ENCODE measurements at regions not wholly inside any gene's neighbourhood (a gene's known extent, or its start where the extent isn't known, plus 50 kb on each side); places are given as distances from the start of the nearest gene placed in this dataset.
"Not testable (repeated sequence)": the region's sequence is repeated elsewhere in the genome, so short reads cannot be mapped to it uniquely, and the experiment has no call there.

DNA sequence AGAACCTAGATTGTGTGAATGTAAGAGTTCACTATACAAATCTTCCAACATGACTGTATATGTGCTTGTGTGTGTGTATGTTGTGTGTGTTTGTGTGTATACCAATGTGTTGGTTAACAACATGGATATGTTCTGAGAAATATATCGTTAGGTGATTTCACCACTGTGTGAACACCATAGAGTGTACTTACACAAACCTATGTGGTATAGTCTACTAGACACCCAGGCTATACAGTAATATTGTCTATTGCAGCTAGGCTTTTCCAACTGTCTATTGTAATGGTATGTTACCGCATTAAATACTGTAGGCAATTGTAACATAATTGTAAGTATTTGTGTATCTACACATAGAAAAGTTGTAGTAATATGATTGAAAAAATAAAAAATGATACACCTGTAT, 959.2 kb upstream of the SEMA6A start:
- Histone ChIP-seq H3K4me1 (replicated peaks; ENCODE audit: insufficient read depth) (no peaks in the 10 kb centered on the region), H2AFZ (peak overlapping the region; percentile 78), H3K27me3 (ENCODE audit: insufficient read depth, low read depth) (no peaks in the 10 kb centered on the region), H3K4me3 (peak overlapping the region; percentile 57; the same call in 1 of the 2 replicates), H3K79me2 (ENCODE audit: low read depth) (no peaks in the 10 kb centered on the region), H3F3A (ENCODE audit: insufficient read depth, low read depth) (no peaks in the 10 kb centered on the region), H4K20me1 (ENCODE audit: insufficient read depth) (no peaks in the 10 kb centered on the region), H3K4me2 (peak overlapping the region; percentile 67), H3K36me3 (ENCODE audit: low read depth) (no peaks in the 10 kb centered on the region), H3K9me3 (ENCODE audit: insufficient read depth, low read depth) (no peaks in the 10 kb centered on the region), H3K9me2 (ENCODE audit: insufficient read depth) (no peaks in the 10 kb centered on the region), H3K27ac (no peak overlapping the region)
- intact Hi-C loops (cut with micrococcal nuclease; ENCODE audit: unreplicated experiment): no loop called here
- BruUV-seq (replicated peaks): no TSS peak
- POLR2A ChIA-PET (ENCODE audit: unreplicated experiment): no interaction called here
- DNase-seq: no peak
- CTCF ChIA-PET: no interaction called here
- TF ChIP-seq, protein P1, sequence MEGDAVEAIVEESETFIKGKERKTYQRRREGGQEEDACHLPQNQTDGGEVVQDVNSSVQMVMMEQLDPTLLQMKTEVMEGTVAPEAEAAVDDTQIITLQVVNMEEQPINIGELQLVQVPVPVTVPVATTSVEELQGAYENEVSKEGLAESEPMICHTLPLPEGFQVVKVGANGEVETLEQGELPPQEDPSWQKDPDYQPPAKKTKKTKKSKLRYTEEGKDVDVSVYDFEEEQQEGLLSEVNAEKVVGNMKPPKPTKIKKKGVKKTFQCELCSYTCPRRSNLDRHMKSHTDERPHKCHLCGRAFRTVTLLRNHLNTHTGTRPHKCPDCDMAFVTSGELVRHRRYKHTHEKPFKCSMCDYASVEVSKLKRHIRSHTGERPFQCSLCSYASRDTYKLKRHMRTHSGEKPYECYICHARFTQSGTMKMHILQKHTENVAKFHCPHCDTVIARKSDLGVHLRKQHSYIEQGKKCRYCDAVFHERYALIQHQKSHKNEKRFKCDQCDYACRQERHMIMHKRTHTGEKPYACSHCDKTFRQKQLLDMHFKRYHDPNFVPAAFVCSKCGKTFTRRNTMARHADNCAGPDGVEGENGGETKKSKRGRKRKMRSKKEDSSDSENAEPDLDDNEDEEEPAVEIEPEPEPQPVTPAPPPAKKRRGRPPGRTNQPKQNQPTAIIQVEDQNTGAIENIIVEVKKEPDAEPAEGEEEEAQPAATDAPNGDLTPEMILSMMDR (conservative IDR thresholded peaks at IDR 0.05): no peak
- TF ChIP-seq EZH2 (IDR thresholded peaks at IDR 0.05; ENCODE audit: low read depth): no peak

DNA sequence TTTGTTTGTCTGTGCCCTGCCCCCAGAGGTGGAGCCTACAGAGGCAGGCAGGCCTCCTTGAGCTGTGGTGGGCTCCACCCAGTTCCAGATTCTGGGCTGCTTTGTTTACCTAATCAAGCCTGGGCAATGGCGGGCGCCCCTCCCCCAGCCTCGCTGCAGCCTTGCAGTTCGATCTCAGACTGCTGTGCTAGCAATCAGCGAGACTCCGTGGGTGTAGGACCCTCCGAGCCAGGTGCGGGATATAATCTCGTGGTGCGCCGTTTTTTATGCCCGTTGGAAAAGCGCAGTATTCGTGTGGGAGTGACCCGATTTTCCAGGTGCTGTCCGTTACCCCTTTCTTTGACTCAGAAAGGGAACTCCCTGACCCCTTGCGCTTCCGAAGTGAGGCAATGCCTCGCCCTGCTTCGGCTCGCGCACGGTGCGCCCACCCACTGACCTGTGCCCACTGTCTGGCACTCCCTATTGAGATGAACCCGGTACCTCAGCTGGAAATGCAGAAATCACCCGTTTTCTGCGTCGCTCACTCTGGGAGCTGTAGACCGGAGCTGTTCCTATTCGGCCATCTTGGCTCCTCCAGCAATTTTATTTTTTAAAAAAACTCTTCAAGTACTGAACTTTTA, 958.5 kb upstream of the SEMA6A start:
- H3F3A ChIP-seq (ENCODE audit: insufficient read depth, low read depth); CTCF ChIA-PET; H3K79me2 ChIP-seq (ENCODE audit: low read depth); H3K4me1 ChIP-seq (replicated peaks; ENCODE audit: insufficient read depth); H3K27ac ChIP-seq; H3K9me2 ChIP-seq (ENCODE audit: insufficient read depth); H3K27me3 ChIP-seq (ENCODE audit: insufficient read depth, low read depth); H4K20me1 ChIP-seq (ENCODE audit: insufficient read depth); H3K9me3 ChIP-seq (ENCODE audit: insufficient read depth, low read depth); POLR2A ChIA-PET (ENCODE audit: unreplicated experiment); intact Hi-C loops (cut with micrococcal nuclease; ENCODE audit: unreplicated experiment); BruUV-seq (replicated peaks); H3K36me3 ChIP-seq (ENCODE audit: low read depth): not testable (repeated sequence)
- Histone ChIP-seq H3K4me2 (peak overlapping the region; percentile 67), H2AFZ (peak overlapping the region; percentile 78), H3K4me3 (peak overlapping the region; percentile 57)
- peak in 1 of 2 experiments; percentile 3 for DNase-seq

DNA sequence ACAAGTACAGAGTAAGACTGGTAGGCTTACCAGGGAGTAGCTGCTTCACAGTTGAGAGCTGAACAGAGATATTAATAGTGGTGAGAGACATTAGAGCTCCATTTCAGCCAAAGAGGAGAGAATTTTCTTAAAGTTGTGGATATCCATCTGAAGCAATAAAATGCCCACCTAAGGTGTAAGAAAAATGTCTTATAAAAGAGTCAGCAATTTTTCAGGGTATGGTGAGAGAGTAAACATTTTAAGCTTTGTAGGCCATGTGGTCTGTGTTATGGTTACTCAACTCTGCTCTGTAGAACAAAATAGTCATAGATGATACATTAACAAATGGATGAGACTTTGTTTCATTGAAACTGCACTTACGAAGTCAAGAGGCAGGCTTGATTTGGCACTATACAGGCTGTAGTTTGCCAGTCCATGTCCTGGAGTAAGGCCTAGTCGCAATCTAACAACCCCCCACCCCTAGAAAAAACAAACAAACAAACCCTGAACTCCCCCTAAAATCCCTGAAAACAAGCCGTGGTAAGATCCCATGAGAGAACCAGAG, 945.4 kb upstream of the SEMA6A start:
- H2AFZ ChIP-seq: no peak overlapping the region
- no peak for DNase-seq
- H4K20me1 ChIP-seq (ENCODE audit: insufficient read depth): no peaks in the 10 kb centered on the region
- H3F3A ChIP-seq (ENCODE audit: insufficient read depth, low read depth): no peaks in the 10 kb centered on the region
- BruUV-seq (replicated peaks): no TSS peak
- H3K79me2 ChIP-seq (ENCODE audit: low read depth): no peaks in the 10 kb centered on the region
- POLR2A ChIA-PET (ENCODE audit: unreplicated experiment): no interaction called here
- no peak overlapping the region for H3K4me3 ChIP-seq
- H3K27me3 ChIP-seq (ENCODE audit: insufficient read depth, low read depth): no peaks in the 10 kb centered on the region
- TF ChIP-seq, protein P1 (conservative IDR thresholded peaks at IDR 0.05): no peak
- no peak for TF ChIP-seq EZH2 (IDR thresholded peaks at IDR 0.05; ENCODE audit: low read depth)
- no peaks in the 10 kb centered on the region for H3K9me2 ChIP-seq (ENCODE audit: insufficient read depth)
- H3K27ac ChIP-seq: no peak overlapping the region
- H3K4me2 ChIP-seq: no peak overlapping the region
- H3K4me1 ChIP-seq (replicated peaks; ENCODE audit: insufficient read depth): no peaks in the 10 kb centered on the region
- no peaks in the 10 kb centered on the region for H3K36me3 ChIP-seq (ENCODE audit: low read depth)
- intact Hi-C loops (cut with micrococcal nuclease; ENCODE audit: unreplicated experiment): no loop called here
- no peaks in the 10 kb centered on the region for H3K9me3 ChIP-seq (ENCODE audit: insufficient read depth, low read depth)
- CTCF ChIA-PET: no interaction called here

DNA sequence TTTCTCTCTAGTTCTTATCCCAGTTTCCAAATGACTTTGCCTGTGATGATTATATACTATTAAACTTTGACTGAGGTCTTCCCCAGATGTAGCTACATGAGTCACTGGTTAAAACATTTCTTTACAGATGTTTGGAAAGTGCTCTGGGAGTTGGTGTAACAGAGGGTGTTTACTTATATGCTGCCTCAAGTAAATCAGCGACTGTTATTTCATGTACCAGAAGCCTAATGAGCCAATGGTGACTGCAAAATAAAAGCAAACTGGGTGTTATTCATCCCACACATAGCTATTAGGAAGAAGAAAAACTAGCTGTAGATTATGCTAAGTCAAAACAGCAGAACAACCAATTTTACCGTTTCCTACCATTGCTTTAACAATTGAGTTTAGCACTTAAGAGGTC, 929.7 kb upstream of the SEMA6A start:
- Histone ChIP-seq H2AFZ (no peak overlapping the region), H3K9me2 (ENCODE audit: insufficient read depth) (no peaks in the 10 kb centered on the region; the same call in 1 of the 2 replicates), H3K4me3 (no peak overlapping the region), H3K36me3 (ENCODE audit: low read depth) (no peaks in the 10 kb centered on the region), H3F3A (ENCODE audit: insufficient read depth, low read depth) (no peaks in the 10 kb centered on the region), H3K27ac (no peak overlapping the region), H3K9me3 (ENCODE audit: insufficient read depth, low read depth) (no peaks in the 10 kb centered on the region; the same call in 1 of the 2 replicates), H3K27me3 (ENCODE audit: insufficient read depth, low read depth) (no peaks in the 10 kb centered on the region), H3K79me2 (ENCODE audit: low read depth) (no peaks in the 10 kb centered on the region), H3K4me2 (no peak overlapping the region), H4K20me1 (ENCODE audit: insufficient read depth) (no peaks in the 10 kb centered on the region), H3K4me1 (replicated peaks; ENCODE audit: insufficient read depth) (no peaks in the 10 kb centered on the region)
- intact Hi-C loops (cut with micrococcal nuclease; ENCODE audit: unreplicated experiment): no loop called here
- ChIA-PET CTCF (no interaction called here), POLR2A (ENCODE audit: unreplicated experiment) (no interaction called here)
- DNase-seq: no peak
- no TSS peak for BruUV-seq (replicated peaks)
- no peak for TF ChIP-seq EZH2 (IDR thresholded peaks at IDR 0.05; ENCODE audit: low read depth)
- TF ChIP-seq, protein P1 (conservative IDR thresholded peaks at IDR 0.05): no peak
